ENCODE measurements at regions not wholly inside any gene's neighbourhood (a gene's known extent, or its start where the extent isn't known, plus 50 kb on each side); places are given as distances from the start of the nearest gene placed in this dataset.

- TF ChIP-seq CTCF (IDR thresholded peaks at IDR 0.05) (no peak), POLR2A (IDR thresholded peaks at IDR 0.05) (no peak)
Observed at GRCh38 chr18:75533209-75533608, 105.7 kb upstream of the SMIM21 start.
